ENCODE measurements at regions not wholly inside any gene's neighbourhood (a gene's known extent, or its start where the extent isn't known, plus 50 kb on each side); places are given as distances from the start of the nearest gene placed in this dataset.

GRCh38 chr4:82139287-82139686 lies 234.5 kb downstream of the HNRNPD start:
- Histone ChIP-seq H3K27ac (ENCODE audit: control insufficient read depth, insufficient read depth, low read length) (no peak overlapping the region), H3K9me3 (ENCODE audit: control insufficient read depth, low read depth, low read length) (no peaks in the 10 kb centered on the region), H4K20me1 (ENCODE audit: control insufficient read depth, extremely low read depth, insufficient read depth, low read length) (no peaks in the 10 kb centered on the region), H3K4me2 (ENCODE audit: control insufficient read depth, extremely low read depth, insufficient read depth, low read depth, low read length) (no peak overlapping the region), H3K36me3 (ENCODE audit: control insufficient read depth in 2 of 2, extremely low read depth in 1 of 2, insufficient read depth in 2 of 2, low read length in 2 of 2) (no peaks in the 10 kb centered on the region), H3K4me1 (ENCODE audit: control insufficient read depth, extremely low read depth, insufficient read depth, low read length) (no peaks in the 10 kb centered on the region), H3K9me1 (ENCODE audit: control insufficient read depth, extremely low read depth, insufficient read depth, low read length) (no peaks in the 10 kb centered on the region), H2AFZ (ENCODE audit: control insufficient read depth, low read length) (no peak overlapping the region), H3K27me3 (ENCODE audit: control insufficient read depth, extremely low read depth, insufficient read depth, low read length) (no peaks in the 10 kb centered on the region), H3K79me2 (ENCODE audit: control insufficient read depth, insufficient read depth, low read length) (no peaks in the 10 kb centered on the region), H3K9ac (ENCODE audit: control insufficient read depth, extremely low read depth, insufficient read depth, low read length) (no peak overlapping the region), H3K4me3 (ENCODE audit: control insufficient read depth in 2 of 3, extremely low read depth in 1 of 3, insufficient read depth in 2 of 3, low read depth in 1 of 3, low read length in 3 of 3) (no peak overlapping the region)
- TF ChIP-seq CTCF (optimal IDR thresholded peaks at IDR 0.05 in 1 of 3, IDR thresholded peaks at IDR 0.05 in 1 of 3, conservative IDR thresholded peaks at IDR 0.05 in 1 of 3; ENCODE audit: extremely low read depth in 1 of 3, insufficient read depth in 2 of 3, low read length in 3 of 3) (no peak), EZH2 (IDR thresholded peaks at IDR 0.05; ENCODE audit: low read length) (no peak)
- FAIRE-seq (no peak), DNase-seq (ENCODE audit: low read depth, low spot score) (no peak)
- dilution Hi-C loops (cut with MboI; ENCODE audit: extremely low pct_ligation_motif_present, low sequenced_read_pairs), result no loop called here

- Histone ChIP-seq H3K79me2 (ENCODE audit: control insufficient read depth, insufficient read depth, low read length) (no peaks in the 10 kb centered on the region), H2AFZ (ENCODE audit: control insufficient read depth, low read length) (no peak overlapping the region), H3K4me3 (ENCODE audit: control insufficient read depth in 2 of 3, extremely low read depth in 1 of 3, insufficient read depth in 2 of 3, low read depth in 1 of 3, low read length in 3 of 3) (no peak overlapping the region), H3K9me3 (ENCODE audit: control insufficient read depth, low read depth, low read length) (no peaks in the 10 kb centered on the region), H3K4me2 (ENCODE audit: control insufficient read depth, extremely low read depth, insufficient read depth, low read depth, low read length) (no peak overlapping the region), H3K36me3 (ENCODE audit: control insufficient read depth in 2 of 2, extremely low read depth in 1 of 2, insufficient read depth in 2 of 2, low read length in 2 of 2) (no peaks in the 10 kb centered on the region), H3K27me3 (ENCODE audit: control insufficient read depth, extremely low read depth, insufficient read depth, low read length) (no peaks in the 10 kb centered on the region), H4K20me1 (ENCODE audit: control insufficient read depth, extremely low read depth, insufficient read depth, low read length) (no peaks in the 10 kb centered on the region), H3K27ac (ENCODE audit: control insufficient read depth, insufficient read depth, low read length) (no peak overlapping the region), H3K4me1 (ENCODE audit: control insufficient read depth, extremely low read depth, insufficient read depth, low read length) (no peaks in the 10 kb centered on the region), H3K9ac (ENCODE audit: control insufficient read depth, extremely low read depth, insufficient read depth, low read length) (no peak overlapping the region), H3K9me1 (ENCODE audit: control insufficient read depth, extremely low read depth, insufficient read depth, low read length) (no peaks in the 10 kb centered on the region)
- no peak for DNase-seq (ENCODE audit: low read depth, low spot score)
- no peak for FAIRE-seq
- dilution Hi-C loops (cut with MboI; ENCODE audit: extremely low pct_ligation_motif_present, low sequenced_read_pairs), result no loop called here
- TF ChIP-seq CTCF (optimal IDR thresholded peaks at IDR 0.05 in 1 of 3, IDR thresholded peaks at IDR 0.05 in 1 of 3, conservative IDR thresholded peaks at IDR 0.05 in 1 of 3; ENCODE audit: extremely low read depth in 1 of 3, insufficient read depth in 2 of 3, low read length in 3 of 3), result no peak
- TF ChIP-seq EZH2 (IDR thresholded peaks at IDR 0.05; ENCODE audit: low read length), result no peak
Measured at GRCh38 chr4:82138374-82138773, 235.4 kb downstream of the HNRNPD start.

Data from keratinocyte (primary cell).